ENCODE measurements at regions not wholly inside any gene's neighbourhood (a gene's known extent, or its start where the extent isn't known, plus 50 kb on each side); places are given as distances from the start of the nearest gene placed in this dataset.
A peak's percentile ranks its signal among the peaks of the same experiment; 100 is the strongest.

- DNase-seq (ENCODE audit: low spot score): no peak
- ChIA-PET CTCF (no interaction called here), POLR2A (no interaction called here)
- no peaks in the 10 kb centered on the region for H3K9me3 Mint-ChIP-seq
- H3K27ac Mint-ChIP-seq: no peak overlapping the region
- H3K4me3 Mint-ChIP-seq: no peak overlapping the region
- H3K27me3 Mint-ChIP-seq (ENCODE audit: low read depth): no peaks in the 10 kb centered on the region
- H3K4me1 Mint-ChIP-seq: no peaks in the 10 kb centered on the region
- TF ChIP-seq ZBTB21 (CRISPR knock-in tag; IDR thresholded peaks at IDR 0.05; ENCODE audit: borderline replicate concordance) (no peak), E2F5 (CRISPR knock-in tag; IDR thresholded peaks at IDR 0.05) (no peak), ESRRA (CRISPR knock-in tag; IDR thresholded peaks at IDR 0.05; ENCODE audit: borderline replicate concordance) (no peak), FOXJ3 (CRISPR knock-in tag; IDR thresholded peaks at IDR 0.05; ENCODE audit: borderline replicate concordance) (no peak), ARID4B (CRISPR knock-in tag; IDR thresholded peaks at IDR 0.05; ENCODE audit: borderline replicate concordance) (no peak), ATF3 (CRISPR knock-in tag; conservative IDR thresholded peaks at IDR 0.05) (no peak), ZNF232 (CRISPR knock-in tag; IDR thresholded peaks at IDR 0.05) (no peak), ZNF219 (CRISPR knock-in tag; IDR thresholded peaks at IDR 0.05; ENCODE audit: borderline replicate concordance) (no peak), GABPB1 (CRISPR knock-in tag; IDR thresholded peaks at IDR 0.05) (no peak), ZNF317 (CRISPR knock-in tag; IDR thresholded peaks at IDR 0.05; ENCODE audit: borderline replicate concordance, low read depth) (no peak), IRF2 (CRISPR knock-in tag; IDR thresholded peaks at IDR 0.05; ENCODE audit: borderline replicate concordance, low read depth) (no peak), FOXP1 (CRISPR knock-in tag; IDR thresholded peaks at IDR 0.05; ENCODE audit: borderline replicate concordance) (no peak)
- no peaks in the 10 kb centered on the region for H3K36me3 Mint-ChIP-seq
- peak; percentile 34; the same call in 1 of the 2 replicates for ATAC-seq
Observed at GRCh38 chr5:8241558-8241957, 372.6 kb downstream of the MTRR start.

- Mint-ChIP-seq H3K36me3 (no peaks in the 10 kb centered on the region), H3K4me3 (no peak overlapping the region), H3K9me3 (no peaks in the 10 kb centered on the region), H3K4me1 (peaks cover 3% of the 10 kb centered on the region; the same call in 1 of the 2 replicates), H3K27ac (no peak overlapping the region), H3K27me3 (ENCODE audit: low read depth) (no peaks in the 10 kb centered on the region)
- ChIA-PET CTCF (interaction anchor here (1.0 kb wide), 1 partner anchor 320 kb away, joined by 4 read pairs; no protein-coding TSS in a partner anchor), POLR2A (no interaction called here)
- DNase-seq (ENCODE audit: low spot score): no peak
- no peak for ATAC-seq
- TF ChIP-seq CREB1 (CRISPR knock-in tag; IDR thresholded peaks at IDR 0.05) (no peak), AFF4 (CRISPR knock-in tag; IDR thresholded peaks at IDR 0.05; ENCODE audit: borderline replicate concordance) (no peak), IRF1 (CRISPR knock-in tag; IDR thresholded peaks at IDR 0.05) (no peak), JUN (CRISPR knock-in tag; IDR thresholded peaks at IDR 0.05) (no peak), PREB (CRISPR knock-in tag; IDR thresholded peaks at IDR 0.05; ENCODE audit: borderline replicate concordance) (no peak), FOXP4 (CRISPR knock-in tag; IDR thresholded peaks at IDR 0.05) (no peak), NR2C2 (CRISPR knock-in tag; IDR thresholded peaks at IDR 0.05) (no peak), ZNF138 (CRISPR knock-in tag; conservative IDR thresholded peaks at IDR 0.05) (no peak), SMAD3 (CRISPR knock-in tag; IDR thresholded peaks at IDR 0.05; ENCODE audit: borderline replicate concordance) (no peak)
Observed at GRCh38 chr5:8247049-8247899, 378.3 kb downstream of the MTRR start.
